SK-MEL-5 (cell line): ENCODE measurements at regions not wholly inside any gene's neighbourhood (a gene's known extent, or its start where the extent isn't known, plus 50 kb on each side); places are given as distances from the start of the nearest gene placed in this dataset.

Experiments
- DNase-seq: peaks from one replicate; pipeline ENCODE4 v3.0.0-alpha.2; 2016; ENCODE audit warnings: low read depth, low spot score
- in situ Hi-C: cut with HindIII; loops from 2 replicates; pipeline ENCODE4 v1.10.0; 2016; ENCODE audit warnings: low sequenced_read_pairs, high pct_unique_total_duplicates, low pct_unique_long_range_greater_than_20kb

DNA sequence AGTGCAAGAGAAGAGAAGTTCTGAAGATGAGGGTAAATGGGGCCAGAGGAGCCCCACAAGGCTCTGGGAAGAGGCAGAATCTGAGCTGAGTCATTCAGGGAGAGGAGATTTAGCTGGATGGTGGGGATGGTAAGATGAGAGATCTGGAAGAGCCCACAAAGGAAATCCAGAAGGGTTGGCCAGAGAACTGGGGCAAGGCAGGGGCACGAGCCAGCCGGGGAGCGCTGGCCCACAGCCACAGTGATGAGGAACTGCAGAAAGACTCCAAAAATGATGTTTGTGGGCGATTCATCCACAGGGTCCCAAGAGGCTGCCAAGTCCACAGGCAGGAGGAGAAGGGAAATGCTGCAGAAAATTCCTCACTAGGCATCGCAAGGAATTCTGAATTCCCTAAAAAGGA lies 75.9 kb upstream of the ATP2B2 start:
- in situ Hi-C loops, result no loop called here
- DNase-seq, result no peak

DNA sequence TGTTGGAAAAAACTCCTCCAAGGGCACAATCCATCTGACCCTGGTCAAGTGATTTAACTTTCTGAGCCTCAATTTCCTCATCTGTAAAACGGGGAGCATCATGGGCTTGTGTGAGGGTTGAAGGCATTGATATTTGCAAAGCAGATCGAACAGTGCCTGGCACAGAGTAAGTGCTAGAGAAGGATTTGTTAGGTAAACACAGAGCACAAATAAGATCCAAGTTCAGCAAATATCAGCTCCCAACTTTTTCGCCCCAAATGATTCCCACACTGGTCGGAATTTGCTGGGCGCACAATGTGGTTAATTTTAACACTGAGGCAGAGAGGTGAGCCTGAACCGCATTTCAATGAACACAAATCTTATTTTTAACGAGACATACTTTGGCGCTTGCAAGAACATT lies 76.3 kb upstream of the ATP2B2 start:
- in situ Hi-C loops, result no loop called here
- DNase-seq, result no peak

DNA sequence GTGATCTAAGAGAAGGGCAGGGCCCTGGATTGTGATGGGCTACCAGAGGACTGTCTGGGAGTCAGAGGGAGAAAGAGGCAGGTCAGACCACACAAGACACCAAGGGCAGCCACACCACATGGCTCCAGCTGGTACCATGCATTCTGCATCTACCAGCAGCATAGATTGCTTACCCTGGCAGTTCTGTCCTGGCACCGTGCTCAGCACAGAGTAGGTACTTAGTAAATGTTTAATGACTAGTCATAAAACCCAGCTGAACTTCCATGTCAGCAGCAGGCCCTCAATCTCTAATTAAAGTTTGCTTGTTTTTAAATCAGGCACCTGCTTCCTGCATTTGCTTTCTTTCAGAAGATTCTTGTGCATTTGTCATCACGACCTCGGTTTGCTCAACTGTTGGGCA lies 77.3 kb upstream of the ATP2B2 start:
- no peak for DNase-seq
- in situ Hi-C loops, result no loop called here

DNA sequence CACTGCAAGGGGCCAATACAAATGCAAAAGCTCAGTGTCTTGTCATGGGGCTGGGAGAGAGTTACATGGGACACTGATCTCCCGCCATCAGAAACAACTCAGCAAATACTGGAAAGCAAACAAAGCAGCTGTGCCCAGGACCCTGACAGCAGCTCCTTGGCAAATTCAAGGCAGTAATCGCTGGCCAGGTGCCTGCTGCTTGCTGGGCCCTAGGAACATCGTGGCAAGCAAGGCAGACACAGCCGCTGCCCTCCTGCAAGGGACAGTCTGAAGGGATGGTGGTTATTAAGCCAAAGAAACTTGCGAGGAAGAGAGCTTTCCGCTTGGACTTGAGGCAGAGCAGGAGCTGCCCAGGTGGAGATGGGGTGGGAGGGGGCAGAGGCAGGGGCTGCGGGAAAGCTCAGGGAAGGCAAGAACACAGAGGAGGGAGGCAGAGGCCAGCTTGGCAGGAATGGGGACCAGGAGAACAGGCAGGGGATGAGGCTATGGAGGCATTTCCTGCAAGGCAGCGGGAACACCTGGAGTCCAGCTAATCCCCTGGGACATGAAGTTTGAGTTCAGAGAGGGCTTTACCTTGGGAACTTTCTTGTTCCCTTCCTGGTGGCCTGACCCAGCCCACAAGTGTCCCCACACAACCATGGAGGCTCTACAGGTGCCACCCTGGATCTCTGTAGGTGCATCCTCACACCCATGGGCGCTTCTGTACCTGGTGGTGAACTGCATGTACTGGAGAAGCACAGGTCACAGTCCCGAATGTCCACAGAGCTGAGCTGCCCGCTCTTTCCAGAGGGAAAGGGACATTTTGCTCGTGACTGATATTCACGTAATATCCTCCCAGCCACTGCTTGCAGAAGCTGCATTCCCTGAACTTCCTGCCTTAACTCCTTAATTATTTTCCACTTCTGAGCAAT lies 78.7 kb upstream of the ATP2B2 start:
- DNase-seq, result no peak
- in situ Hi-C loops, result no loop called here

DNA sequence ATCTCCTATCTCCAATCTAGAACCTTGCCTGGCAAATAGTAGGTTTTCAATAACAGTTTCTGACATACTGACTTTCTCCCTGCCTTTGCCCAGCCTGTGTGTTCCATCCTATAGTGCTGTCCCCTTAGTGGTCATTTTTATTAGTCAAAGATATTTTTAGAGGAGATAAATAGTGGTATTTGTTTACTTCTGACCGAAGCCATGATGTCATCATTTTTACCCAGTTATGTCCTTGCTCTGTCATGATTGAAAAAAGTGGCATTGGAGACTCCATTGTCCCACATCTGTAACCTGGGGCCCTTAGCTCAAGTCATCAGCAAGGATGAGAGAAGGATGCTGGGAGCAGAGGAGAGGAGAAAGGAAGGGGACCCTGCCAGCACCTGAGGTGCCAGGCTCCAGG lies 80.6 kb upstream of the ATP2B2 start:
- in situ Hi-C loops, result no loop called here
- DNase-seq, result no peak

DNA sequence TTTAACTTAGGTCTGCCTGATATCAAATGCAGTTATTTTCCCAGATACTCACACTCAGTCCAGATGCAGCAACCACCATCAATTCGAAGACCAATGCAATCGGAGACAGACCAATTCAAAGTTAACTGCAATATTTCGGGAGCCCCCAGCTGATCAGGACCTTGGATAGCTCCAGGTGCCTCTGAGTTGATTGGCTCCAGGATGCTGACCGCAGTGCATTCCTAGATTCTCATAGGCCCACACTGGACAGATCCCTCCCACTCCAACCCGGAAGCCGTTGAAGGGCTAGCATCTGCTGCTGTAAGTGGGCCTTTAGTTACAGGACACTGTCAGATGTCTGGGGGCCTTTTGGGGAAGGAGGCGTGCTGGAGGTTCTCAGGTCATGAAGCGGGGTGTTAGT lies 89.5 kb upstream of the ATP2B2 start:
- DNase-seq, result peak; percentile 63
- in situ Hi-C loops, result no loop called here

DNA sequence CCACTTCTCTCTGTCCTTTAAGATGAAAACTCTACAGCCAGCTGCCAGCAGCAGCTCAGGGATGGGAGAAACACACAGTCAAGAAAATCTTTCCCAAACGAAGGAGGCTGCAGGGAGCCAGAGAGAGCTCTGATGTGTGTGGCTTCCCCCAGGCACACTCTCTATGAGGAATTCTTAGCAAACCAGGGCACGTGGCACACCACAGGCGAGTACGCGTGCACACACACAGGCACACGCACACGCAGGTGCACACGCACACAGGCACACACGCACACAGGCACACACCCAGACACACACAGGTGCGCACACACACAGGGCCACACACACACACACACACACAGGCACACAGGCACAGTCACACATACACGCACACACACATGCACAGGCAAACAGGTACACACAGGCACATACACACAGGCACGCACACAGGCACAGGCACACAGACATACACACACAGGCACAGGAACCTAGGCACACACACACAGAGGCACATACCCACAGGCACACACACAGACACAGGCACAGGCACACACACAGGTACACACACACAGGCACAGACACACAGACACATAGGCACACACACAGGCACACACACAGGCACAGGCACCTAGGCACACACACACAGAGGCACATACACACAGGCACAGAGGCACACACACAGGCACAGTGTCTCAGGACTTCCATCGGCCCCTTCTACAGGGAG lies 91.5 kb upstream of the ATP2B2 start:
- DNase-seq, result no peak
- in situ Hi-C loops, result no loop called here

DNA sequence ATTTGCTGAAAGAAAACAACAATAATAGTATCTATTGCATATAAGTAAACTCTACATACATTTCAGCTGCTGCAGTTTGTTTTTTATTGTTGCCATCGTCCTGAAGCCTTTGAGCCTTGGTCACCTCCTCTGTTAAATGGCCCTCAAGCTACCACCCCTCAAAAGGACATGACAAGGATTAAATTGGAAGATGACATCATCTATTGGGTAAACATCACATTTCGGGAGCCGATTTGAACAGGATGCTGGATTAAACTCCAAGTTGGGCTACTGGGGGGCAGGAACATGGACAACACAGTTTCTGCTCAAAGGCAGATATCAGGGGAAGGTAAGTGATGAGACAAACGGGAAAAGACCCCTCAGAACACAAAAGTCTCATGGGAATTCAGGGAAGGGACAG lies 92.3 kb upstream of the ATP2B2 start:
- in situ Hi-C loops, result no loop called here
- no peak for DNase-seq

DNA sequence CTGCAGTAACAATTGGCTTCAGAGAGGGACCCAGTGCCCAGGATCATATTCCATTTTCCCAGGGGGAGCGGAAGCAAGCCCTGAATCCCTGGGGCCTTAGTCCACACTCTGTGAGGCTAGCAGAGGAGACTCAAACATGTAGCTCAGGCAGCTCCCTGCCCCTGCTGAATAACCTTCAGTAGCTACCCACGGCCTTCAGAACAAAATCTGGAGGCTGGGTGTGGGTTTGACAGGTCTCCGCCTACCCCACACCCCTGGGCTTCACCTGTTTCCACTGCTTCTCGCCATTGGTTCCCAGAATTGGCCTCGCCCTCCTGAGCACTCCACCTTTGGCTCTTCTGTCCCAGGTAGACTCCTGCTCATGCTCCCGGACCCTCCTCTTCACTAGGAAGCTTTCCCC lies 93.6 kb upstream of the ATP2B2 start:
- in situ Hi-C loops, result no loop called here

DNA sequence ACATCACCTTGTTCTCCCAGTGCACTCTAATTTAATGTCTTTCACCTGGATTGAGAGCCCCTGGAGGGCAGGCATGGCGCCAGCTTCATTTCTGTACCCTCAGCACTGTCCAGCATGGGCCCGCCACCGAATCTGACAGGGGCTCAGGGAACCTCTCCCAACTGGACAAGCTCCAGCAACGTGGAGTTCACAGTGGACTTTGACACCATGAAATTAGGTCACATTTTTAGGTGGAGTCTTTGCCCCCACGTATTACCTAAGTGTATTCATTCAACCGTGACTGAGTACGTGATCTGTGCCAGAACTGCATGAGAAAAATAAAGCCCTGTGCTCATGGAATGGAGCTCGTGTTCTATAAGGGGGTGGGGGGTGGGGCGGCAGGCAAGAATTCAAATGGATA lies 94.1 kb upstream of the ATP2B2 start:
- DNase-seq, result no peak
- in situ Hi-C loops, result no loop called here

More for the DNA sequence above, 93.6 kb upstream of the ATP2B2 start:
- no peak for DNase-seq

DNA sequence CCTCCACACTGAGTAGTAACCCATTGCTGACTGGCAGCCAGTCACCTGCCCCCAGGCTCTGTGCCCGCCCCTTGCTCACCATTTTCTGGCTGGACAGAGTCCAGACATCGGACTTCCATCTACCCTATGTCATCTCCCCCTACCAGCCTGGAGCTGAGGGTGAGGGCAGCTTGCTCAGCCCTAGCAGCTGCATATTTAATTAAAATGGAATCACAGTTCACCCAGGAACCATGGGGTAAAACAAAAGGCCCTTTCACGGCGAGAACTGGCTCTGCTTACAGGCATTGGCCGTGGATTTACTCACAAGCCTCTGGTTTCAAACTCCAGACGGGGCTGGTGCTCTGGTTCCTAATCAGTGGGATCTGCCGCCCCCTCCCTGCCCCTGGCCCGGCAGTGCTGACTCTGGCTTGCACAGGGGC lies 94.9 kb upstream of the ATP2B2 start:
- DNase-seq, result peak; percentile 58
- in situ Hi-C loops, result no loop called here

DNA sequence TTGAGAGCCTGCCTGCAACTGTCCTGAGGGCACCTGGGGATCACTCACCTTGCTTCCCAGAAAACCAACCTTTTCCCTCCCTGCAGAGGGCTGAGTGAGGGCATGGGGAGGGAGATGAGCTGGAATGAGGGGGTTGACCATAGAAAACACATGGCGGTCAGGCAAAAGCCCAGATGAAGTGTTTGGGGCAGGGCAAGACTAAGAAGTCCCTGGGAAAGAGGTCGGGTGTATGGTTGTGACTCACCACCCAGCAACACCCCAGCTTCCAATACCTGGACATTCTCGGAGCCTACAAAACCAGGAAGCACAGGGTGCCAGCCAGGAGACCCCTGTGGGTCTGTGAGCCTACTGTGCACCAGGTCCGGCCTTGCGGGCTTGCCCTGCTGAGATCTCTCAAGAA lies 95.3 kb upstream of the ATP2B2 start:
- no peak for DNase-seq
- in situ Hi-C loops, result no loop called here

DNA sequence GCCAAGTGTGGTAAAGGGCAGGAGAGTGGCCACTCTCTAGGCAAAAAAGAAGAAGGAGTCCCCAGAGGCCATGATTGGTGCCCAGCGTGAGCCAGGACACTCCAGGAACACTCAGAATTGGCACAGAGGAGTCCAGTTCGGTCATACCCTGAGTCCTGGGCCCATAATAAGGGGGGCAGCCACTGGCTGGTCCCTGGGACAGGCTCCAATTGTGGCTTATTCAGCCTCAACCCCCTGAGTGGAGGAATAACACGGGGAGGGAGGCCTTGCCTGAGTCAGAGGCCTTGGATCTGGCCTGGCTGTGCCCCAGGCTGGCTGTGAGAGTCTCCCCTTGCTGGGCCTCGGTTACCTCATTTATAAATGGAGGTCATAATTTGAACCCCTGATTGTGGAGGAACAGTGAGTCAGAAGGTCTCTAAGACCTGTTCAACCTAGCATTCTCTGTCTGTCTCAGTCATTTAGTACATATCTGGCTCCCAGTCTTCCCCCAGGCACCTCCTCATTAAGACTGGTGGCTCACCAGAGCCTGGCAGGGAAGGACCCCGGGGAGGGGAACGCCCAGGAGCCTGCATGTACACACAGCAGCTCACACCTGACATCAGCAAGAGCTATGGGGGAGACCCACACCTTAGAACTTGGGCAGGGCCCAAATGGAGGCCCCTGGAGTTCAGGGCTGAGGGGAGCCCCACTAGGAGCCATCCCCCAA lies 95.9 kb upstream of the ATP2B2 start:
- DNase-seq, result no peak
- in situ Hi-C loops, result no loop called here

DNA sequence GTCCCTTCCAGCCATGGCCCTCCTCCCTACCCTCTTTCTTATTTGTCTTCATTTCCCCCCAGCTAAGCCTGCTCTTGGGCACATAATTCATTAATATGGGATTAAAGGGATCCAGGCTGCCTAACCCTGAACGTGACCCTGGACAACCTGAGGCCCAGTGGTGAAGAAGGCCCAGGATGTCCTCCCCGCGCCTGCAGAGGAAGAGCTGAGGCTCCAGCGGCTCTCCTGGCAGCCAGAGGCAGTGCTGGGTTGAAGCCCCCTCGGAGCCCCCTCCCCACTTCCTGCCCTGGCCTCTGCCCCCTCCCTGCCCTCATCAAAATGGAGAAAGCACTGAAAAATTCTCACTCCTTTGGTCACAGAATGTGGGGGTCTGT lies 96.5 kb upstream of the ATP2B2 start:
- no peak for DNase-seq
- in situ Hi-C loops, result no loop called here

DNA sequence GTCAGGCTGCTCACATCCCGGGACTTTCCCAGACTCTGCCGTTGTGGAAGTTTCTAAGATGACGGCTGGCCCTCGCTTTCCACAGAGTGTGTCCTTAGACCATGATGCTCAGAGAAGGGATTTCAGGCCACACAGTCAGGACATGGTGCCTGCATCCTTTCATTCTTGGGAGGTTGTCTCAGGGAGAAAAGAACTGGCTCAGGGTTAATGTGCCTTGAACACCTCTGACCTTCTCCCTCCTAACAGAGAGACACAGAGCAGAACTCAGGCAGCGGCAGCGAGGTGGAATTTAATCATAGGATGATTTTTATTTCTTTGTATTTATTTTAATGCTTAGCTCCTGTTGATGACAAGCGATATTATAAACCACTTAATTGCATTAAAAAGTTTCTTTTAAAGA lies 96.9 kb upstream of the ATP2B2 start:
- DNase-seq, result no peak
- in situ Hi-C loops, result no loop called here

DNA sequence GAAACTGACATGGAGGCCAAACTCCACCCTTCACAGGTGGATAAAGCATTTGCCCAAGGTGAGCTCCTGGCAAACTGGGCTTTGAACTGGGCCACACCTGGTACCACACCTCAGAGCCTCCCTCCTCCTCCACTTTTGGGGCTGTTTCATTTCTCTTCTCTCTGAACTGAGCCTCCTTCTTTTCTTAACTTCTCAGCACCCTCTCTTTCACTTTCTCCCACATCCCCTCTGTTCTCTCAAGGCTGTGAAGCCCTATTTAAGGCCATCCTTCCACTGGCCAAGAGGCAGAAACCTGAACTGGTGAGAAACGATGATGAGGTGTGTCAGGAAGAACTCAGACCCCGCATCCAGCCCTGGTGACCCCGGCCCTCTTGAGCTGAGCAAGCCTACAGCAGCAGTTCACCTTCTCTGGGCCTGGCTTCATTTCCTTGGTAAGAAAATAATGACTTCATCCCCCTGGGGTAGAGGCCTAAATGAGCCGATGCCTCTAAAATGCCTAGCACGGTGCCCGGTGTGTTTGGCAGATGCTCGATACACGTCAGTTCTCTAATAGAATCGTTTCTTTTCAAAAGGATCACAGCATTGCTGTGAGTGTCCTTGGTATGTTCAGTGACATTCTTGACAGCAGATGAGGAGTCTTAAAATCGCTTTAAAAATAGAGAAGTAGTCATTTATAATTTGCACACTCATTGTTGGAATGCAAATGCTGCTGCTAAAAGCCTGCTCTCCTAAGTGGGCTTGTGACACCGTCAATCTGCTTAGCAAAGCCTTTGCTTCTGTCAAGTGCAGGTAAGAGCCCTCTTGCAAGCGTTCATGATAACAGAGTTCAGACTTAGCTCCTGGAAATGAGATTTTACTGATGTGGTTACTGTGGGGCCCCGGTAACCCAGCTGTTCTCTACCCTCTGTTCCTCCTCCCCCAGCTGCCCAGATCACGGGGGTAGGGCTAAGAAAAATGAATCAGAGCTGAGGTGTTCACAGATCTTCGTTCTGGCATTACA lies 97.7 kb upstream of the ATP2B2 start:
- DNase-seq, result no peak
- in situ Hi-C loops, result no loop called here

DNA sequence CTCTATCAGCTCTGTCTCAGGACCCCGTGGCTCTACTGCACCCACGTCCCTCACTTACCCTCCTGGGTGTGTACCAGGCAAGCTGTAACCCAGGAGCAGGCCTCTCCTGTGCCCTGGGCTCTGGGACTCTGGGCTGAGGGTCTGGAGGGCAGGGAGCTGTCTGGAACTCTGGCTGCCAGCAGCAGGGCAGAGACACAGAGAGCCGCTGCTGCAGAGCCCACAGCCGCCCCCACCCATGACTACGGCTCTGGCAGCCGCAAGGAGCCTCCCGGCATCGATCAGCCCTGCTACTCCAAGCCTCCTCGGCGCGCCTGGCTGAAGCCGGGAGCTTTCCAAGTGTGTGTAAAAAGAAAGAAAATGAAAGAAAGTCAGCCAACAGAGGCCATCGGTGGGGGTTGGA lies 103.7 kb upstream of the ATP2B2 start:
- in situ Hi-C loops, result no loop called here
- DNase-seq, result no peak
